ENCODE measurements at regions not wholly inside any gene's neighbourhood (a gene's known extent, or its start where the extent isn't known, plus 50 kb on each side); places are given as distances from the start of the nearest gene placed in this dataset.

DNA sequence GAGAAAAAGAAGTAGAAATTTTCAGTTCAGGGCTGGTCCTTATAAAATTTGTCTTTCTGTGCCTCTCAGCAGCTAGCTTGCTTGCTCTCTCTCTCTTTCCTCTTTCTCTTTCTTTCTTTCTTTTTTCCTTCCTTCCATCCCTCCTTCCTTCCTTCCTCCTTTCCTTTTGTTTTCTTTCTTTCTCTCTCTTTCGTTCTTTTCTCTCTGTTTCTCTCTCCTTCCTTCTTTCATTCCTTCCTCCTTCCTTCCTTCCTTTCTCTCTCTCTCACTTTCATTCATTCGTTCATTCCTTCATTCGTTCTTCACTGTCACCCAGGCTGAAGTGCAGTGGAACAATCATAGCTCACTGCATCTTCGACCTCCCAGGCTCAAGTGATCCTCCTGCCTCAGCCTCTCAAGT is 69.3 kb upstream of the CPOX start:
- H3K9me3 ChIP-seq (ENCODE audit: control insufficient read depth, insufficient read depth, low read length), result no peaks in the 10 kb centered on the region
- peaks cover 0 to 2% of the 10 kb centered on the region in 2 donors for H3K9me3 Mint-ChIP-seq
- no peak for ATAC-seq

GRCh38 chr3:98670020-98670419 is 76.6 kb upstream of the CPOX start:
- intact Hi-C loops (cut with micrococcal nuclease), result no loop called here
- Mint-ChIP-seq H3K9me3 (no peaks in the 10 kb centered on the region), H3K36me3 (no peaks in the 10 kb centered on the region), H3K27me3 (ENCODE audit: low read depth in 2 of 2) (no peaks in the 10 kb centered on the region), H3K4me1 (no peaks in the 10 kb centered on the region), H3K4me3 (no peak overlapping the region), H3K27ac (no peak overlapping the region)
- no peak for TF ChIP-seq CTCF (IDR thresholded peaks at IDR 0.05)
- H3K27me3 ChIP-seq (ENCODE audit: control insufficient read depth, insufficient read depth, low read length), result no peaks in the 10 kb centered on the region
- DNase-seq (no peak), ATAC-seq (no peak)
- no peak overlapping the region for H3K4me3 ChIP-seq (ENCODE audit: low read length)
- WGBS (ENCODE audit: insufficient coverage), result 87% methylated on average over 4 of the region's 4 CpGs
- H3K9me3 ChIP-seq (ENCODE audit: control insufficient read depth, insufficient read depth, low read length), result no peaks in the 10 kb centered on the region
- no peaks in the 10 kb centered on the region for H3K4me1 ChIP-seq (ENCODE audit: control insufficient read depth, insufficient read depth, low read length)
- no peaks in the 10 kb centered on the region for H3K36me3 ChIP-seq (ENCODE audit: control insufficient read depth, insufficient read depth, low read length)
- no peak overlapping the region for H3K27ac ChIP-seq (ENCODE audit: low read length)

More for the DNA sequence above, 69.3 kb upstream of the CPOX start:
- Mint-ChIP-seq H3K4me1 (peaks cover 0 to 1% of the 10 kb centered on the region in 2 donors), H3K36me3 (no peaks in the 10 kb centered on the region), H3K27me3 (ENCODE audit: low read depth in 2 of 2) (peaks cover 14 to 18% of the 10 kb centered on the region in 2 donors), H3K27ac (no peak overlapping the region), H3K4me3 (no peak overlapping the region)
- intact Hi-C loops (cut with micrococcal nuclease), result no loop called here
- DNase-seq, result no peak
- no peaks in the 10 kb centered on the region for H3K36me3 ChIP-seq (ENCODE audit: control insufficient read depth, insufficient read depth, low read length)
- no peak for TF ChIP-seq CTCF (IDR thresholded peaks at IDR 0.05)
- 83% methylated on average over 4 of the region's 4 CpGs for WGBS (ENCODE audit: insufficient coverage)
- no peak overlapping the region for H3K4me3 ChIP-seq (ENCODE audit: low read length)
- H3K27ac ChIP-seq (ENCODE audit: low read length), result no peak overlapping the region
- H3K27me3 ChIP-seq (ENCODE audit: control insufficient read depth, insufficient read depth, low read length), result no peaks in the 10 kb centered on the region
- H3K4me1 ChIP-seq (ENCODE audit: control insufficient read depth, insufficient read depth, low read length), result no peaks in the 10 kb centered on the region

DNA sequence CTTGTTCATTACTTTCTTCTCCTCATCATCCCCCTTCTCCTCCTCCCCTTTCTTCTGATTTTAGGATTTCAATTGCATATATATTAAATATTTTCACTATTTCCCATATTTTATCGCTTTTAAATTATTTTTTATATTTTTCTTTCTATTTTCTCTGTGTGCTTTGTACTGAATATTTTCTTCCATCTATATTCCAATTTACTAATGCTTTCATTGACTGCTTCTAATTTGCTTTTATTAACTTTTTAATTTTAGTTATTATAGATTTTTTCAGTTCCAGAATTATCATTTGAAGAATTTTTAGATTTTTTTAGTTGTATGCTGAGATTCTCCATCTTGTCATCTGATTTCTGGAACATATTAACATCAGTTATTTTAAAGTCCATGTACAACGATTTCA is 83.2 kb upstream of the ST3GAL6 start:
- Mint-ChIP-seq H3K36me3 (no peaks in the 10 kb centered on the region), H3K4me1 (no peaks in the 10 kb centered on the region), H3K9me3 (peaks cover 2 to 3% of the 10 kb centered on the region in 2 donors), H3K27me3 (ENCODE audit: low read depth in 2 of 2) (peaks cover 0 to 2% of the 10 kb centered on the region in 2 donors), H3K27ac (no peak overlapping the region), H3K4me3 (no peak overlapping the region)
- Histone ChIP-seq H3K27ac (ENCODE audit: low read length) (no peak overlapping the region), H3K4me3 (ENCODE audit: low read length) (no peak overlapping the region), H3K36me3 (ENCODE audit: control insufficient read depth, insufficient read depth, low read length) (no peaks in the 10 kb centered on the region), H3K4me1 (ENCODE audit: control insufficient read depth, insufficient read depth, low read length) (no peaks in the 10 kb centered on the region), H3K9me3 (ENCODE audit: control insufficient read depth, insufficient read depth, low read length) (no peaks in the 10 kb centered on the region), H3K27me3 (ENCODE audit: control insufficient read depth, insufficient read depth, low read length) (no peaks in the 10 kb centered on the region)
- no peak for TF ChIP-seq CTCF (IDR thresholded peaks at IDR 0.05)
- no peak for DNase-seq
- no peak for ATAC-seq
- no CpG with 5 or more reads among the region's 2 CpGs for WGBS (ENCODE audit: insufficient coverage)
- intact Hi-C loops (cut with micrococcal nuclease), result no loop called here

DNA sequence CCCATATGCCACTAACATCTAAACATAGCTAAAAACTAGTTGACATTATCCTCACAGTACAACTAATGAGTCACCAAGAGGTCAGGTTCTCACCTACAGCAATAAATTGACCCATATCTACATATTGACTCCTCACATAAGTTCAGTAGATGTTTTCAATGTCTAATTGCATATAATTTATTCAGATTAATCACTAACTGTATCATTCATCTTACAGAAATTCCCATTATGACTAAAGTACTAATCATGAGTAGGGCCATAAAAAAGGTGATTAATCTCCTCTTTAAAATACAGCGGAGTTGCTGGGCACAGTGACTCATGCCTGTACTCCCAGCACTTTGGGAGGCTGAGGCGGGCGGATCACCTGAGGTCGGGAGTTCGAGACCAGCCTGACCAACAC is 82.4 kb upstream of the ST3GAL6 start:
- 96% methylated on average over 5 of the region's 5 CpGs for WGBS (ENCODE audit: insufficient coverage)
- Histone ChIP-seq H3K4me3 (ENCODE audit: low read length) (no peak overlapping the region), H3K27me3 (ENCODE audit: control insufficient read depth, insufficient read depth, low read length) (no peaks in the 10 kb centered on the region), H3K4me1 (ENCODE audit: control insufficient read depth, insufficient read depth, low read length) (no peaks in the 10 kb centered on the region), H3K36me3 (ENCODE audit: control insufficient read depth, insufficient read depth, low read length) (no peaks in the 10 kb centered on the region), H3K27ac (ENCODE audit: low read length) (no peak overlapping the region), H3K9me3 (ENCODE audit: control insufficient read depth, insufficient read depth, low read length) (no peaks in the 10 kb centered on the region)
- ATAC-seq, result no peak
- no peaks in the 10 kb centered on the region for H3K4me1 Mint-ChIP-seq
- H3K27ac Mint-ChIP-seq, result no peak overlapping the region
- intact Hi-C loops (cut with micrococcal nuclease), result no loop called here
- H3K4me3 Mint-ChIP-seq, result no peak overlapping the region
- no peak for TF ChIP-seq CTCF (IDR thresholded peaks at IDR 0.05)
- no peaks in the 10 kb centered on the region for H3K36me3 Mint-ChIP-seq
- peaks cover 0 to 2% of the 10 kb centered on the region in 2 donors for H3K27me3 Mint-ChIP-seq (ENCODE audit: low read depth in 2 of 2)
- no peak for DNase-seq
- peaks cover 2 to 3% of the 10 kb centered on the region in 2 donors for H3K9me3 Mint-ChIP-seq

Data from natural killer cell (primary cell).